Body of pancreas (tissue), 4 donors: ENCODE measurements at regions not wholly inside any gene's neighbourhood (a gene's known extent, or its start where the extent isn't known, plus 50 kb on each side); places are given as distances from the start of the nearest gene placed in this dataset.

Experiments used
- ATAC-seq: fragments of 150-250 bp; one replicate; pipeline ENCODE4 v1.9.1; 2016
- DNase-seq, 4 donors: peaks; one replicate each; pipeline ENCODE4 v3.0.0-alpha.2; 2019
- H3K27ac ChIP-seq, 4 donors: fragments of 200-600 bp; sonication (generic); 1 replicate in 3 of 4; 2 replicates in 1 of 4; pipeline versions ENCODE4 v1.5.1 to v1.6.1; 2016 to 2019; ENCODE audit warnings: mild to moderate bottlenecking in 1 of 4, mixed read lengths in 1 of 4, moderate library complexity in 1 of 4
- H3K27me3 ChIP-seq, 2 donors: fragments of 200-600 bp; sonication (generic); one replicate each; pipeline ENCODE4 v1.6.0; 2016; ENCODE audit warnings: mild to moderate bottlenecking in 1 of 2
- H3K36me3 ChIP-seq, 2 donors: fragments of 200-600 bp; sonication (generic); replicated peaks in 1 of 2; 2 replicates each; pipeline ENCODE4 v1.5.1; 2016; ENCODE audit warnings: low read depth in 2 of 2; ENCODE audit not compliant: insufficient read depth in 1 of 2
- H3K4me1 ChIP-seq: fragments of 200-600 bp; sonication (generic); one replicate; pipeline ENCODE4 v1.6.0; 2016
- H3K4me3 ChIP-seq, 2 donors: fragments of 200-600 bp; sonication (generic); 1 replicate in 1 of 2; 2 replicates in 1 of 2; pipeline ENCODE4 v1.5.1; 2016 to 2019
- H3K9me3 ChIP-seq, 3 donors: fragments of 200-600 bp; sonication (generic); 1 replicate in 2 of 3; 2 replicates in 1 of 3; pipeline ENCODE4 v1.5.1; 2016
- CTCF ChIP-seq, 7 experiments: fragments of 450-650 bp in 4 of 7; fragments of 200-600 bp in 3 of 7; sonication (generic) in 3 of 7; IDR thresholded peaks; one replicate each; pipeline ENCODE4 v1.5.1; 2016 to 2019; ENCODE audit warnings: antibody characterized with exemption in 7 of 7
- POLR2A ChIP-seq, 3 donors: fragments of 450-650 bp; IDR thresholded peaks; one replicate each; pipeline ENCODE4 v1.6.1; 2016; ENCODE audit warnings: antibody characterized with exemption in 3 of 3, mild to moderate bottlenecking in 2 of 3
- WGBS, 2 donors: methylation state at CpG; one replicate each; pipeline ENCODE4 v1.1.5; 2017; 5-methylcytosine and 5-hydroxymethylcytosine counted together
- intact Hi-C: fragments of 100-400 bp; cut with DNase I; formaldehyde crosslinking; loops from one replicate; pipeline ENCODE4 v1.15.1; 2023

GRCh38 chr10:6841761-6842160 lies 261.7 kb upstream of the PRKCQ start:
- Histone ChIP-seq H3K4me3 (no peak overlapping the region), H3K9me3 (no peaks in the 10 kb centered on the region), H3K27ac (no peak overlapping the region), H3K4me1 (no peaks in the 10 kb centered on the region), H3K36me3 (no peaks in the 10 kb centered on the region), H3K27me3 (no peaks in the 10 kb centered on the region)
- ATAC-seq (no peak), DNase-seq (no peak)
- WGBS, 2 donors, result 64 to 80% methylated on average over 2 of the region's 2 CpGs
- TF ChIP-seq POLR2A (IDR thresholded peaks at IDR 0.05), result no peak
- no peak for TF ChIP-seq CTCF (IDR thresholded peaks at IDR 0.05)
- intact Hi-C loops, result no loop called here

- no peak overlapping the region for H3K4me3 ChIP-seq
- no peak for TF ChIP-seq POLR2A (IDR thresholded peaks at IDR 0.05)
- TF ChIP-seq CTCF (IDR thresholded peaks at IDR 0.05), result no peak
- H3K27ac ChIP-seq, result no peak overlapping the region
- intact Hi-C loops, result no loop called here
- ATAC-seq, result no peak
- DNase-seq, result no peak
- 7 to 29% methylated on average over 2 of the region's 2 CpGs for WGBS, 2 donors
- no peaks in the 10 kb centered on the region for H3K36me3 ChIP-seq
- H3K4me1 ChIP-seq, result no peaks in the 10 kb centered on the region
- no peaks in the 10 kb centered on the region for H3K9me3 ChIP-seq
- no peaks in the 10 kb centered on the region for H3K27me3 ChIP-seq
Observed at GRCh38 chr10:6840766-6841165, 260.7 kb upstream of the PRKCQ start.

- Histone ChIP-seq H3K4me3 (no peak overlapping the region), H3K27me3 (no peaks in the 10 kb centered on the region), H3K4me1 (no peaks in the 10 kb centered on the region), H3K9me3 (no peaks in the 10 kb centered on the region), H3K36me3 (no peaks in the 10 kb centered on the region), H3K27ac (no peak overlapping the region)
- WGBS, 2 donors, result 77 to 84% methylated on average over 5 of the region's 5 CpGs
- intact Hi-C loops, result no loop called here
- TF ChIP-seq POLR2A (IDR thresholded peaks at IDR 0.05) (no peak), CTCF (IDR thresholded peaks at IDR 0.05) (no peak)
- DNase-seq (no peak), ATAC-seq (no peak)
Observed at GRCh38 chr10:6840201-6840691, 260.2 kb upstream of the PRKCQ start.

- WGBS, 2 donors, result 50 to 58% methylated on average over 2 to 3 of the region's 3 CpGs
- intact Hi-C loops, result no loop called here
- no peak for ATAC-seq
Observed at GRCh38 chr10:6838118-6838517, 258.0 kb upstream of the PRKCQ start.

More at GRCh38 chr10:6838118-6838517, 258.0 kb upstream of the PRKCQ start:
- H3K27ac ChIP-seq, result no peak overlapping the region
- H3K36me3 ChIP-seq, result no peaks in the 10 kb centered on the region
- H3K4me3 ChIP-seq, result no peak overlapping the region
- no peaks in the 10 kb centered on the region for H3K4me1 ChIP-seq
- TF ChIP-seq POLR2A (IDR thresholded peaks at IDR 0.05) (no peak), CTCF (IDR thresholded peaks at IDR 0.05) (no peak)
- no peaks in the 10 kb centered on the region for H3K9me3 ChIP-seq
- H3K27me3 ChIP-seq, result no peaks in the 10 kb centered on the region
- DNase-seq, result no peak
